GM12891 (cell line): ENCODE measurements at regions not wholly inside any gene's neighbourhood (a gene's known extent, or its start where the extent isn't known, plus 50 kb on each side); places are given as distances from the start of the nearest gene placed in this dataset.

Source experiments
- POLR2A ChIP-seq: IDR thresholded peaks from 2 replicates; pipeline ENCODE4 v1.6.1; 2011; ENCODE audit warnings: low read depth, low read length, control low read depth
- POLR2AphosphoS5 ChIP-seq: IDR thresholded peaks from 2 replicates; pipeline ENCODE4 v1.6.1; 2011; ENCODE audit warnings: low read depth, low read length, control low read depth
- POU2F2 ChIP-seq: IDR thresholded peaks from 2 replicates; pipeline ENCODE4 v1.6.1; 2011; ENCODE audit warnings: low read depth, mild to moderate bottlenecking, control low read depth, low read length, moderate library complexity
- SPI1 ChIP-seq: IDR thresholded peaks from 2 replicates; pipeline ENCODE4 v1.6.1; 2011; ENCODE audit warnings: low read depth, low read length, control low read depth
- TAF1 ChIP-seq: IDR thresholded peaks from 2 replicates; pipeline ENCODE4 v1.6.1; 2011; ENCODE audit warnings: low read depth, low read length, control low read depth

DNA sequence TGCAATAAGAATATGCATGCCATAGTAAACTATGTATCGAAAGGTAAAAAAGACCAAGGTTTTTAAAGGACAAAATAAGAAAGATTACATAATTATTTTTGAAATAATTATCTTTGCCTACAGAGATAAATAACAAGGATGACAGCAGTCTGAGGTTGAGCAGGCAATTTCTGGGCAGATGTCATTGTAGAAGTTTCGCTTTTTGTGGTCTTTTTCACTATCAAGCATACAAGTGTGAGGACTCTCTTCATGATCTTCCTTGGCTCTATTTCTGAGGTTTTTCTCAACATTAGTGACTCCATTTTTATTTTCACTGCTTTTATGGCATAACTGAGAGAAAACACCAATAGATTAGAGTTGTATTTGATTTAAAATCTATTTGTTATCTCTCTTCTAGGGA, 1337.9 kb upstream of the EPHA6 start:
- TF ChIP-seq POLR2AphosphoS5 = no peak
- TF ChIP-seq POLR2A = no peak
- no peak for TF ChIP-seq TAF1
- TF ChIP-seq SPI1 = no peak
- TF ChIP-seq POU2F2 = no peak
